MM.1S (cell line): ENCODE measurements at regions not wholly inside any gene's neighbourhood (a gene's known extent, or its start where the extent isn't known, plus 50 kb on each side); places are given as distances from the start of the nearest gene placed in this dataset.

Experiments used
- DNase-seq: peaks from one replicate; pipeline ENCODE4 v3.0.0-alpha.2; 2015
- H2AFZ ChIP-seq: fragments of 300-600 bp; sonication (generic); 2 replicates; pipeline ENCODE4 v1.6.0; 2016; ENCODE audit warnings: antibody characterized with exemption, low read length
- H3F3A ChIP-seq: fragments of 300-600 bp; sonication (generic); 2 replicates; pipeline ENCODE4 v1.6.1; 2016; ENCODE audit warnings: mild to moderate bottlenecking, antibody characterized with exemption, low read length, moderate library complexity, mixed read lengths; ENCODE audit not compliant: insufficient read depth
- H3K27ac ChIP-seq: fragments of 300-600 bp; sonication (generic); 2 replicates; pipeline ENCODE4 v1.5.1; 2016; ENCODE audit warnings: mild to moderate bottlenecking, low read length
- H3K27me3 ChIP-seq: fragments of 300-600 bp; sonication (generic); replicated peaks from 2 replicates; pipeline ENCODE4 v1.6.0; 2016; ENCODE audit warnings: low read length; ENCODE audit not compliant: insufficient read depth
- H3K36me3 ChIP-seq: fragments of 300-600 bp; sonication (generic); replicated peaks from 2 replicates; pipeline ENCODE4 v1.6.1; 2016; ENCODE audit warnings: mild to moderate bottlenecking, low read length, mixed read lengths; ENCODE audit not compliant: insufficient read depth
- H3K4me1 ChIP-seq: fragments of 300-600 bp; sonication (generic); 2 replicates; pipeline ENCODE4 v1.6.1; 2016; ENCODE audit warnings: low read length, mixed read lengths
- H3K4me2 ChIP-seq: fragments of 300-600 bp; sonication (generic); 2 replicates; pipeline ENCODE4 v1.6.0; 2016; ENCODE audit warnings: low read depth, low read length
- H3K4me3 ChIP-seq: fragments of 300-600 bp; sonication (generic); 2 replicates; pipeline ENCODE4 v1.5.1; 2016; ENCODE audit warnings: low read length, mixed read lengths
- H3K79me2 ChIP-seq: fragments of 300-600 bp; sonication (generic); 2 replicates; pipeline ENCODE4 v1.6.1; 2016; ENCODE audit warnings: mixed run types, low read length, mixed read lengths
- H3K9ac ChIP-seq: fragments of 300-600 bp; sonication (generic); 2 replicates; pipeline ENCODE4 v1.6.1; 2016; ENCODE audit warnings: low read length, mixed read lengths
- H3K9me2 ChIP-seq: fragments of 300-600 bp; sonication (generic); replicated peaks from 2 replicates; pipeline ENCODE4 v1.6.1; 2016; ENCODE audit warnings: mild to moderate bottlenecking, low read length, mixed read lengths; ENCODE audit not compliant: insufficient read depth
- H3K9me3 ChIP-seq: fragments of 300-600 bp; sonication (generic); replicated peaks from 2 replicates; pipeline ENCODE4 v1.6.1; 2016; ENCODE audit warnings: mild to moderate bottlenecking, low read length, mixed read lengths; ENCODE audit not compliant: insufficient read depth
- H4K20me1 ChIP-seq: fragments of 300-600 bp; sonication (generic); 2 replicates; pipeline ENCODE4 v1.6.1; 2016; ENCODE audit warnings: mild to moderate bottlenecking, low read length, moderate library complexity, mixed read lengths; ENCODE audit not compliant: insufficient read depth
- EZH2 ChIP-seq: fragments of 300-600 bp; sonication (generic); optimal IDR thresholded peaks from 2 replicates; pipeline ENCODE3; 2017; ENCODE audit warnings: low read depth, mild to moderate bottlenecking, antibody characterized with exemption, low read length, mixed read lengths
- EZH2phosphoT487 ChIP-seq: fragments of 300-600 bp; sonication (generic); IDR thresholded peaks from 2 replicates; pipeline ENCODE4 v1.6.1; 2018; ENCODE audit warnings: antibody characterized with exemption, low read length
- TF ChIP-seq, protein P1 (sequence below): fragments of 300-600 bp; sonication (generic); IDR thresholded peaks from 2 replicates; pipeline ENCODE4 v1.5.1; 2016; ENCODE audit warnings: antibody characterized with exemption, low read length, mixed read lengths

DNA sequence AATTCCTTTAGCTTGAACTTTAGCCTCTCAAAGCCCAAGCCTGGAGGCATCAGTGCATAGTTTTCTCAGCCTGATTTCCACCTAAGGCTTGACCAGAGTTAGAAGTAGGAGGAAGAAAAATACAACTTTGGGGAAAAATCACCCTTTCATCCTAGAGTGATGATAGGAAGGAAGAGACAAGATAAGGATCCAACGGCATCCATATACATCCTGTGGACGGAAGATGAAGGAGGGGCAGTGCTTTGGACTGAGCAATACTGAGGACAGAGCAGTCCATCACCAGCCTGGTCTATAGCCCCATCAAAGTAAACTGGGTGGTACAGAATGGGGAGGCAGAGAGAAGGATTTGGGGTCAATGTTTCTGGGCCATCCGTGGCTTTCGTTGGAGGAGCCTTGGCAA is 247.9 kb downstream of the FAM76B start:
- H3K27ac ChIP-seq: no peak overlapping the region
- no peaks in the 10 kb centered on the region for H3K9me3 ChIP-seq
- no peak for DNase-seq
- no peaks in the 10 kb centered on the region for H3K4me1 ChIP-seq
- H3K4me2 ChIP-seq: no peak overlapping the region
- H3K27me3 ChIP-seq: no peaks in the 10 kb centered on the region
- H3K9me2 ChIP-seq: no peaks in the 10 kb centered on the region
- H3K9ac ChIP-seq: no peak overlapping the region
- H4K20me1 ChIP-seq: no peaks in the 10 kb centered on the region
- no peaks in the 10 kb centered on the region for H3K79me2 ChIP-seq
- no peak for TF ChIP-seq EZH2
- no peak for TF ChIP-seq EZH2phosphoT487
- TF ChIP-seq, protein P1, sequence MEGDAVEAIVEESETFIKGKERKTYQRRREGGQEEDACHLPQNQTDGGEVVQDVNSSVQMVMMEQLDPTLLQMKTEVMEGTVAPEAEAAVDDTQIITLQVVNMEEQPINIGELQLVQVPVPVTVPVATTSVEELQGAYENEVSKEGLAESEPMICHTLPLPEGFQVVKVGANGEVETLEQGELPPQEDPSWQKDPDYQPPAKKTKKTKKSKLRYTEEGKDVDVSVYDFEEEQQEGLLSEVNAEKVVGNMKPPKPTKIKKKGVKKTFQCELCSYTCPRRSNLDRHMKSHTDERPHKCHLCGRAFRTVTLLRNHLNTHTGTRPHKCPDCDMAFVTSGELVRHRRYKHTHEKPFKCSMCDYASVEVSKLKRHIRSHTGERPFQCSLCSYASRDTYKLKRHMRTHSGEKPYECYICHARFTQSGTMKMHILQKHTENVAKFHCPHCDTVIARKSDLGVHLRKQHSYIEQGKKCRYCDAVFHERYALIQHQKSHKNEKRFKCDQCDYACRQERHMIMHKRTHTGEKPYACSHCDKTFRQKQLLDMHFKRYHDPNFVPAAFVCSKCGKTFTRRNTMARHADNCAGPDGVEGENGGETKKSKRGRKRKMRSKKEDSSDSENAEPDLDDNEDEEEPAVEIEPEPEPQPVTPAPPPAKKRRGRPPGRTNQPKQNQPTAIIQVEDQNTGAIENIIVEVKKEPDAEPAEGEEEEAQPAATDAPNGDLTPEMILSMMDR: no peak
- H2AFZ ChIP-seq: no peak overlapping the region
- no peaks in the 10 kb centered on the region for H3F3A ChIP-seq
- no peaks in the 10 kb centered on the region for H3K36me3 ChIP-seq
- no peak overlapping the region for H3K4me3 ChIP-seq

DNA sequence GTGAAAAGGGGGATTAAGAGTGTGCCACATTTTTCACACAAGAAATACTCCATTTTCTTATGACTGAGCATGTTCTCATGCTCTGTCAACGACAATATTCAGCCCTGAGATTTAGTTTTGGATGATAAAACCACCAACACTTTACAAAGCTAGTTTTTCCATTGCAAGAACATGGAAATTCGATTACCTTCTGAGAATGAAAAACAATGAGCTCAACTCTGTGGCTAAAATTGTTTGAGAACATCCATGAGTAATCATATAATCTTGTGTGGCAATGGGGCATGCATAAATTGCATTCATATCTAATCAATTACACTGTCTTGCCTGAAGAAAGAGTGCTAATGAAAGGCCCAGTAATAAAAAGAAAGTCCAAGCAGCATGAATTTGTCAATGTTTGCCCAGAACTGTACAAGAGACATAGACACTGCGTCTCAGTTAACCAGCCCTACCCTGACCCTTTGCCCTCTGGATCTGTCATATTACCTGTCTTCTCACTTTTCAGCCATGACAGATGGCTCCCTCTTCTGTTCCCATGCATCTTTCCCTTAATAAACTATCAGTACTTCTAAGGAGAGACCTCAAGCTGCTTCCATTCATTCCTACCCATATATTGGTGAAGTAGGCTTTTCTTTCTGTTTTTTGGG is 253.4 kb downstream of the FAM76B start:
- Histone ChIP-seq H2AFZ (no peak overlapping the region), H3K36me3 (no peaks in the 10 kb centered on the region), H3K4me1 (0 out of 2 replicates have a peak, but pooled peaks cover 8% of the 10 kb centered on the region), H3F3A (no peaks in the 10 kb centered on the region), H4K20me1 (no peaks in the 10 kb centered on the region), H3K9ac (no peak overlapping the region), H3K27me3 (no peaks in the 10 kb centered on the region), H3K4me3 (no peak overlapping the region), H3K79me2 (no peaks in the 10 kb centered on the region), H3K27ac (no peak overlapping the region), H3K9me2 (no peaks in the 10 kb centered on the region), H3K4me2 (no peak overlapping the region), H3K9me3 (no peaks in the 10 kb centered on the region)
- DNase-seq: no peak
- no peak for TF ChIP-seq EZH2
- TF ChIP-seq, protein P1: no peak
- no peak for TF ChIP-seq EZH2phosphoT487

DNA sequence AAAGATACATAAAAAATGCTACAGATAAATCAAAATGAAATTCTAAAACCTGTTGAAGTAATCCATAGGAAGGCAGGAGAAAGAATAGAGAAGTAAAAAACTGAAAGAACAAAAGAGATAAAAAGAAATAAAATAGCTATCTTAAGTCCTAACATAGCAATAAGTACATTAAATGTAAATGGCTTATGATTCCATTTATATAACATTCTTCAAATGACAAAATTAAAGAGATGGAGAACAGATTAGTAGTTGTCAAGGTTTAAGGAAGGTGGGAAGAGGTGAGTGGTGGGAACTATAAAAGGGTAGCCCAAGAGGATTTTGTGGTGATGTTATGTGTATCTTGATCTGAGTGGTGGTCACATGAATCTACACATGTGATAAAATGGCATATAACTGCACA is 254.8 kb downstream of the FAM76B start:
- Histone ChIP-seq H3K36me3 (no peaks in the 10 kb centered on the region), H3K9me2 (no peaks in the 10 kb centered on the region), H4K20me1 (no peaks in the 10 kb centered on the region), H2AFZ (no peak overlapping the region), H3K9me3 (no peaks in the 10 kb centered on the region), H3K79me2 (no peaks in the 10 kb centered on the region), H3K27me3 (no peaks in the 10 kb centered on the region), H3K4me3 (no peak overlapping the region), H3K4me2 (no peak overlapping the region), H3K9ac (no peak overlapping the region), H3K27ac (no peak overlapping the region), H3F3A (no peaks in the 10 kb centered on the region), H3K4me1 (0 out of 2 replicates have a peak, but pooled peaks cover 8% of the 10 kb centered on the region)
- DNase-seq: no peak
- TF ChIP-seq EZH2: no peak

DNA sequence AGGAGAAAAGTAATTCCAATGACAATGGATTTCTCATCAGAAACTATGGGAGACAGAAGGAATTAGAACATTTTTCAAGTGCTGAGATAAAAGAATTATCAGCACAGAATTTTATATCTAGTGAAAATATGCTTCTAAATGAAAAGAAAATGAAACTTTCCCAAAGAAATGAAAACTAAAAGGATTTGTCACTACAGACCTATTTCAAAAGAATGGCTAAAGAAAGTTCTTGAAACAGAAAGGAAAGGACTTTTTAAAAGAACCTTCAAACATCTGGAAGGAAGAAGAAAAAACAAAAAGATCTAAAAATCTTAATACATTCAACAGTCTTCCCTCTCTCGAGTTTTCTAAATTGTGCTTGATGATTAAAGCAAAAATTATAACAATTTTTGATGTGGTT is 255.4 kb downstream of the FAM76B start:
- H3K9me2 ChIP-seq: no peaks in the 10 kb centered on the region
- no peaks in the 10 kb centered on the region for H3K36me3 ChIP-seq
- H3K4me2 ChIP-seq: no peak overlapping the region
- H4K20me1 ChIP-seq: no peaks in the 10 kb centered on the region
- H3K9me3 ChIP-seq: no peaks in the 10 kb centered on the region
- no peak overlapping the region for H2AFZ ChIP-seq
- no peaks in the 10 kb centered on the region for H3K79me2 ChIP-seq
- no peak overlapping the region for H3K4me3 ChIP-seq
- H3K4me1 ChIP-seq: 0 out of 2 replicates have a peak, but pooled peaks cover 8% of the 10 kb centered on the region
- no peak for DNase-seq
- TF ChIP-seq EZH2phosphoT487: no peak
- TF ChIP-seq EZH2: no peak
- TF ChIP-seq, protein P1: no peak
- no peaks in the 10 kb centered on the region for H3F3A ChIP-seq
- H3K27ac ChIP-seq: no peak overlapping the region
- no peak overlapping the region for H3K9ac ChIP-seq
- H3K27me3 ChIP-seq: no peaks in the 10 kb centered on the region
